ENCODE measurements at regions not wholly inside any gene's neighbourhood (a gene's known extent, or its start where the extent isn't known, plus 50 kb on each side); places are given as distances from the start of the nearest gene placed in this dataset.

DNA sequence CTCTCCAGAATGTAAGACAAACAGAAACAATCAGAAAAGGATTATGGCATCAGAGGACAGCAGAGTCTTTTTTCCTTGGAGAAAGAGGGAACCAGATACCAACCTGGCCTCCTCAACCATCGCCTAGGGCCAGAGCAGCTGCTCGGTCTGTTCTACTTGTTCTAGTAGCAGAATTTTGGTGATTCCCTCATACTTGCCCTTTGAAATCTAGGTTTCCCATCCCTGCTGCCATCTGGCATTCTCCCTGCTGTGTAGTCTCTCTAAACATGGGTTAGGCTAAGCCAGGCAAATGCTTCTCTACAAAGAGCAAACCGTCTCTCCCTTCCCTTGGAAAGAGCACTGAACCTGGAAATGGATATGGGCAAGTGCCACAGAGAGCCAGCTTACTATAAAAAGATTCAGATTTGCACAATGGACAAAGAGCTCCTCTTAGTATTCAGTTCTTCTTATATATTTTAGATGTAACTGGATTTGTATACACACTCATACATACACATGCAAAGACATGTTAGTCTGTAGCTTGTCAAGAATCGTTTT is 208.6 kb upstream of the ST6GAL2 start:
- H3K36me3 ChIP-seq (ENCODE audit: control insufficient read depth, insufficient read depth, low read length): no peaks in the 10 kb centered on the region
- DNase-seq (ENCODE audit: low read depth): no peak
- no peak overlapping the region for H3K4me3 ChIP-seq (ENCODE audit: low read depth, low read length)
- no peak for TF ChIP-seq CTCF (IDR thresholded peaks at IDR 0.05; ENCODE audit: insufficient read depth, low read depth, low read length)
- ChIA-PET CTCF (no interaction called here), POLR2A (no interaction called here)
- H3K27me3 ChIP-seq (ENCODE audit: control insufficient read depth, insufficient read depth, low read length): no peaks in the 10 kb centered on the region

DNA sequence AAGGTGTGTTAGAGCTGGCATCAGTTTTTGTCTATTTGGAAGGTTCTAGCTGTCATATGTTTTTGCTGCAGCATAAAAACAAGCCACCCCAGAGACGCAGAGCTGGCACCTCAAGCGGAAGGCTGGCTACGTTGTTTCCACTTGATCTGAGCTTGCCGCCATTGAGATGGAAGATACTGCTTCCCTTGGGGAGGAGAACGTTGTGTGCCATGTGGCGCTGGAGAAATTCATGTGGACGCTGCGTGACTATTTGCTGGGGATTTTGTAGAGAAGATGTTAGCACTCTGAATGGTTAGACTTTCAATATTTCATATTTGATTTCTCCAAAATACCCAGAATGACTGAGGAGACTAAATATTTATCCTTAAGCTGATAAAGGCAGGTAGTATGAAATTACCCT is 216.2 kb upstream of the ST6GAL2 start:
- no peaks in the 10 kb centered on the region for H3K36me3 ChIP-seq (ENCODE audit: control insufficient read depth, insufficient read depth, low read length)
- DNase-seq (ENCODE audit: low read depth): no peak
- ChIA-PET POLR2A (no interaction called here), CTCF (interaction anchor here (1.2 kb wide), 1 partner anchor 11 kb away, joined by 4 read pairs; no protein-coding TSS in a partner anchor)
- no peak for TF ChIP-seq CTCF (IDR thresholded peaks at IDR 0.05; ENCODE audit: insufficient read depth, low read depth, low read length)
- no peak overlapping the region for H3K4me3 ChIP-seq (ENCODE audit: low read depth, low read length)
- no peaks in the 10 kb centered on the region for H3K27me3 ChIP-seq (ENCODE audit: control insufficient read depth, insufficient read depth, low read length)

- no peak for DNase-seq (ENCODE audit: low read depth)
- ChIA-PET CTCF (interaction anchor here (0.6 kb wide), 1 partner anchor 101 kb away, joined by 3 read pairs; no protein-coding TSS in a partner anchor), POLR2A (no interaction called here)
- no peak overlapping the region for H3K4me3 ChIP-seq (ENCODE audit: low read depth, low read length)
- H3K36me3 ChIP-seq (ENCODE audit: control insufficient read depth, insufficient read depth, low read length): no peaks in the 10 kb centered on the region
- TF ChIP-seq CTCF (IDR thresholded peaks at IDR 0.05; ENCODE audit: insufficient read depth, low read depth, low read length): no peak
- H3K27me3 ChIP-seq (ENCODE audit: control insufficient read depth, insufficient read depth, low read length): no peaks in the 10 kb centered on the region
These were observed 221.4 kb upstream of the ST6GAL2 start for GRCh38 chr2:107107351-107107750.

GRCh38 chr2:107108556-107108955 is 222.6 kb upstream of the ST6GAL2 start:
- Histone ChIP-seq H3K36me3 (ENCODE audit: control insufficient read depth, insufficient read depth, low read length) (no peaks in the 10 kb centered on the region), H3K27me3 (ENCODE audit: control insufficient read depth, insufficient read depth, low read length) (no peaks in the 10 kb centered on the region), H3K4me3 (ENCODE audit: low read depth, low read length) (no peak overlapping the region)
- TF ChIP-seq CTCF (IDR thresholded peaks at IDR 0.05; ENCODE audit: insufficient read depth, low read depth, low read length): no peak
- ChIA-PET POLR2A (no interaction called here), CTCF (no interaction called here)
- DNase-seq (ENCODE audit: low read depth): no peak

GRCh38 chr2:107111623-107112022 is 225.7 kb upstream of the ST6GAL2 start:
- CTCF ChIA-PET: no interaction called here
- Histone ChIP-seq H3K36me3 (ENCODE audit: control insufficient read depth, insufficient read depth, low read length) (no peaks in the 10 kb centered on the region), H3K27me3 (ENCODE audit: control insufficient read depth, insufficient read depth, low read length) (no peaks in the 10 kb centered on the region), H3K4me3 (ENCODE audit: low read depth, low read length) (no peak overlapping the region)
- no peak for DNase-seq (ENCODE audit: low read depth)
- POLR2A ChIA-PET: no interaction called here
- no peak for TF ChIP-seq CTCF (IDR thresholded peaks at IDR 0.05; ENCODE audit: insufficient read depth, low read depth, low read length)
